CD14-positive monocyte (primary cell): ENCODE measurements at regions not wholly inside any gene's neighbourhood (a gene's known extent, or its start where the extent isn't known, plus 50 kb on each side); places are given as distances from the start of the nearest gene placed in this dataset.

Source experiments
- DNase-seq, 3 donors: peaks; one replicate each; pipeline ENCODE4 v3.0.0-alpha.2; 2011 to 2022
- H2AFZ ChIP-seq: 2 replicates; pipeline ENCODE4 v1.6.0; 2012; ENCODE audit warnings: mild to moderate bottlenecking, low read depth, low read length, inconsistent platforms; ENCODE audit not compliant: insufficient read depth, poor library complexity, severe bottlenecking
- H3K27ac ChIP-seq, 2 donors: 1 replicate in 1 of 2; 2 replicates in 1 of 2; pipeline ENCODE4 v1.5.1; 2012 to 2013; ENCODE audit warnings: low read length in 2 of 2, control low read depth in 1 of 2, inconsistent platforms in 1 of 2, low read depth in 1 of 2, mild to moderate bottlenecking in 1 of 2
- H3K27me3 ChIP-seq, 2 donors: one replicate each; pipeline versions ENCODE4 v1.6.0 to v1.6.1; 2011 to 2013; ENCODE audit warnings: low read length in 2 of 2; ENCODE audit not compliant: control insufficient read depth in 2 of 2, insufficient read depth in 2 of 2
- H3K36me3 ChIP-seq, 2 donors: replicated peaks in 1 of 2; 1 replicate in 1 of 2; 2 replicates in 1 of 2; pipeline versions ENCODE4 v1.5.1 to v1.6.1; 2012 to 2013; ENCODE audit warnings: low read length in 2 of 2, control low read depth in 1 of 2, inconsistent platforms in 1 of 2, mild to moderate bottlenecking in 1 of 2; ENCODE audit not compliant: insufficient read depth in 2 of 2, control insufficient read depth in 1 of 2
- H3K4me1 ChIP-seq, 2 donors: 1 replicate in 1 of 2; 2 replicates in 1 of 2; pipeline versions ENCODE4 v1.5.1 to v1.6.1; 2012 to 2013; ENCODE audit warnings: low read length in 2 of 2, control low read depth in 1 of 2, inconsistent platforms in 1 of 2, mild to moderate bottlenecking in 1 of 2, moderate library complexity in 1 of 2; ENCODE audit not compliant: insufficient read depth in 2 of 2, control insufficient read depth in 1 of 2
- H3K4me2 ChIP-seq: replicated peaks from 2 replicates; pipeline ENCODE3; 2012; ENCODE audit warnings: low read length, moderate library complexity, mild to moderate bottlenecking; ENCODE audit not compliant: poor library complexity, severe bottlenecking; ENCODE audit errors: extremely low read depth
- H3K4me3 ChIP-seq, 3 experiments: fragments of 200-600 bp in 1 of 3; sonication (generic) in 1 of 3; replicated peaks in 1 of 3; 1 replicate in 2 of 3; 2 replicates in 1 of 3; pipeline ENCODE4 v1.5.1; 2011 to 2013; ENCODE audit warnings: low read length in 3 of 3, mild to moderate bottlenecking in 3 of 3, control low read depth in 2 of 3, low read depth in 2 of 3, inconsistent platforms in 1 of 3, moderate library complexity in 1 of 3
- H3K79me2 ChIP-seq: 2 replicates; pipeline ENCODE4 v1.6.0; 2012; ENCODE audit warnings: mild to moderate bottlenecking, control low read depth, inconsistent platforms, low read length, moderate library complexity; ENCODE audit not compliant: insufficient read depth
- H3K9ac ChIP-seq: 2 replicates; pipeline ENCODE4 v1.6.0; 2017; ENCODE audit warnings: low read length, mild to moderate bottlenecking; ENCODE audit not compliant: insufficient read depth, poor library complexity, severe bottlenecking
- H3K9me3 ChIP-seq, 2 donors: replicated peaks in 1 of 2; 1 replicate in 1 of 2; 2 replicates in 1 of 2; pipeline versions ENCODE4 v1.5.1 to v1.6.1; 2012 to 2013; ENCODE audit warnings: low read length in 2 of 2, control low read depth in 1 of 2; ENCODE audit not compliant: control insufficient read depth in 1 of 2, insufficient read depth in 1 of 2
- H4K20me1 ChIP-seq: 2 replicates; pipeline ENCODE4 v1.6.0; 2012; ENCODE audit warnings: mild to moderate bottlenecking, low read length, control low read depth, moderate library complexity; ENCODE audit not compliant: insufficient read depth
- H3K27ac Mint-ChIP-seq, 7 donors: one replicate each; pipeline ENCODE4 v1.8.0; 2020; ENCODE audit warnings: mild to moderate bottlenecking in 7 of 7, mixed read lengths in 7 of 7, moderate library complexity in 6 of 7, inconsistent platforms in 2 of 7
- H3K27me3 Mint-ChIP-seq, 3 donors: one replicate each; pipeline ENCODE4 v1.8.0; 2021 to 2022; ENCODE audit warnings: low read depth in 3 of 3, mild to moderate bottlenecking in 3 of 3, mixed read lengths in 3 of 3, moderate library complexity in 3 of 3, inconsistent platforms in 1 of 3
- H3K36me3 Mint-ChIP-seq, 2 donors: one replicate each; pipeline ENCODE4 v1.8.0; 2020; ENCODE audit warnings: mixed read lengths in 2 of 2, inconsistent platforms in 1 of 2, mild to moderate bottlenecking in 1 of 2
- H3K4me1 Mint-ChIP-seq: one replicate; pipeline ENCODE4 v1.8.0; 2020; ENCODE audit warnings: mild to moderate bottlenecking, mixed read lengths
- H3K4me3 Mint-ChIP-seq, 2 donors: one replicate each; pipeline ENCODE4 v1.8.0; 2020; ENCODE audit warnings: mild to moderate bottlenecking in 2 of 2, mixed read lengths in 2 of 2, moderate library complexity in 1 of 2
- H3K9me3 Mint-ChIP-seq, 7 donors: one replicate each; pipeline ENCODE4 v1.8.0; 2020 to 2022; ENCODE audit warnings: mixed read lengths in 7 of 7, mild to moderate bottlenecking in 6 of 7, moderate library complexity in 6 of 7, inconsistent platforms in 2 of 7
- CTCF ChIP-seq: fragments of 200-600 bp; IDR thresholded peaks from one replicate; pipeline ENCODE4 v1.8.0; 2022; ENCODE audit warnings: antibody characterized with exemption, mild to moderate bottlenecking
- WGBS: methylation state at CpG from one replicate; pipeline ENCODE4 v1.1.5; 2013; ENCODE audit warnings: missing lambda C conversion rate; ENCODE audit not compliant: insufficient coverage; 5-methylcytosine and 5-hydroxymethylcytosine counted together
- intact Hi-C, 2 donors: fragments of 100-400 bp; cut with micrococcal nuclease; formaldehyde crosslinking; loops; one replicate each; pipeline versions ENCODE4 v1.15.0 to v1.15.1; 2023

- H3K4me3 Mint-ChIP-seq, result no peak overlapping the region
Measured at GRCh38 chr1:70767377-70767776, 280.2 kb downstream of the PTGER3 start.

GRCh38 chr1:70768216-70768615 is 279.4 kb downstream of the PTGER3 start:
- no peak for TF ChIP-seq CTCF
- Histone ChIP-seq H3K79me2 (no peaks in the 10 kb centered on the region), H3K27me3 (no peaks in the 10 kb centered on the region), H3K4me1 (peaks cover 3 to 6% of the 10 kb centered on the region in 2 donors), H3K4me2 (no peak overlapping the region), H3K9ac (no peak overlapping the region), H3K36me3 (no peaks in the 10 kb centered on the region), H3K4me3 (no peak overlapping the region), H4K20me1 (no peaks in the 10 kb centered on the region), H3K9me3 (peaks cover 1 to 6% of the 10 kb centered on the region in 2 donors), H2AFZ (no peak overlapping the region), H3K27ac (no peak overlapping the region)
- DNase-seq, result no peak
- no peaks in the 10 kb centered on the region for H3K36me3 Mint-ChIP-seq
- intact Hi-C loops, result no loop called here
- peaks cover 12% of the 10 kb centered on the region for H3K4me1 Mint-ChIP-seq
- H3K4me3 Mint-ChIP-seq, result no peak overlapping the region
- H3K9me3 Mint-ChIP-seq, result peaks cover 3 to 19% (median 17%) of the 10 kb centered on the region in 7 donors
- no peak overlapping the region for H3K27ac Mint-ChIP-seq
- no CpG with 5 or more reads among the region's 1 CpG for WGBS
- H3K27me3 Mint-ChIP-seq, result no peaks in the 10 kb centered on the region

More at GRCh38 chr1:70767377-70767776, 280.2 kb downstream of the PTGER3 start:
- peaks cover 3 to 6% of the 10 kb centered on the region in 2 donors for H3K4me1 ChIP-seq
- no peak overlapping the region for H3K27ac ChIP-seq
- DNase-seq, result no peak
- Mint-ChIP-seq H3K27ac (no peak overlapping the region), H3K9me3 (peaks cover 2 to 16% (median 14%) of the 10 kb centered on the region in 7 donors), H3K27me3 (no peaks in the 10 kb centered on the region), H3K36me3 (no peaks in the 10 kb centered on the region), H3K4me1 (peaks cover 12% of the 10 kb centered on the region)
- no peak overlapping the region for H3K4me2 ChIP-seq
- no peak for TF ChIP-seq CTCF
- no peaks in the 10 kb centered on the region for H4K20me1 ChIP-seq
- H3K9me3 ChIP-seq, result peaks cover 0 to 6% of the 10 kb centered on the region in 2 donors
- no peaks in the 10 kb centered on the region for H3K36me3 ChIP-seq
- H2AFZ ChIP-seq, result no peak overlapping the region
- intact Hi-C loops, result no loop called here
- no peaks in the 10 kb centered on the region for H3K27me3 ChIP-seq
- H3K4me3 ChIP-seq, result no peak overlapping the region
- no peak overlapping the region for H3K9ac ChIP-seq
- no peaks in the 10 kb centered on the region for H3K79me2 ChIP-seq
